Nephron (organoid): ENCODE measurements at regions not wholly inside any gene's neighbourhood (a gene's known extent, or its start where the extent isn't known, plus 50 kb on each side); places are given as distances from the start of the nearest gene placed in this dataset.
A peak's percentile ranks its signal among the peaks of the same experiment; 100 is the strongest.

Source experiments
- H3K27ac Mint-ChIP-seq, 3 experiments: 2 replicates each; pipeline ENCODE4 v1.8.0; 2020; ENCODE audit warnings: mixed read lengths in 3 of 3, mild to moderate bottlenecking in 2 of 3, moderate library complexity in 1 of 3
- H3K27me3 Mint-ChIP-seq: 2 replicates; pipeline ENCODE4 v1.8.0; 2021; ENCODE audit warnings: low read depth, mild to moderate bottlenecking, moderate library complexity, mixed read lengths
- H3K36me3 Mint-ChIP-seq: 2 replicates; pipeline ENCODE4 v1.8.0; 2020; ENCODE audit warnings: low read depth, mixed read lengths
- H3K4me1 Mint-ChIP-seq: 2 replicates; pipeline ENCODE4 v1.8.0; 2020; ENCODE audit warnings: mixed read lengths
- H3K4me3 Mint-ChIP-seq, 3 experiments: 2 replicates each; pipeline ENCODE4 v1.8.0; 2020; ENCODE audit warnings: mild to moderate bottlenecking in 3 of 3, mixed read lengths in 3 of 3, moderate library complexity in 2 of 3
- H3K9me3 Mint-ChIP-seq: 2 replicates; pipeline ENCODE4 v1.8.0; 2020; ENCODE audit warnings: mixed read lengths
- TF ChIP-seq, protein P1 (sequence below), 3 experiments: fragments of 200-600 bp; sonication (generic); IDR thresholded peaks; one replicate each; pipeline ENCODE4 v1.5.0; 2021; ENCODE audit warnings: antibody characterized with exemption in 3 of 3; ENCODE audit not compliant: unreplicated experiment in 3 of 3

DNA sequence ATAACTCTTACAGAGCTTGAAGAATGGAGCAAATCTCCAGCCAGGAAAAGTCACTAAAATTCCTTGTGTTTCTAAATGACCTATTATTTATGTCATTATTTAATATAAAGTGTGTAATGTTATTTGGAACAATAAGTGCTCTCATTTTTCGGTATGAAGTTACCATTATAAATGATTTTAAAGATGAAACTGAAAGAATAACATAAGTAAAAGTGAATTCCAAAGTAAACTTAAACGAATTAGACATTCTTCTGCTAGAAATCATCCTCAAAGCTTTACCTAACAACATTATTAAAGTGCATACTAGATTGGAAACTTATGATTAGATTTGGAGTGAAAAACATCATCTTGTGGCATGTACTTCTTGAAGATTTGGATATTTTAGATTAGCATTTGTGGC is 897.2 kb upstream of the CDH2 start:
- Mint-ChIP-seq H3K27ac (no peak overlapping the region), H3K27me3 (no peaks in the 10 kb centered on the region), H3K36me3 (no peaks in the 10 kb centered on the region), H3K4me3 (no peak overlapping the region), H3K4me1 (no peaks in the 10 kb centered on the region), H3K9me3 (no peaks in the 10 kb centered on the region)
- TF ChIP-seq, protein P1, sequence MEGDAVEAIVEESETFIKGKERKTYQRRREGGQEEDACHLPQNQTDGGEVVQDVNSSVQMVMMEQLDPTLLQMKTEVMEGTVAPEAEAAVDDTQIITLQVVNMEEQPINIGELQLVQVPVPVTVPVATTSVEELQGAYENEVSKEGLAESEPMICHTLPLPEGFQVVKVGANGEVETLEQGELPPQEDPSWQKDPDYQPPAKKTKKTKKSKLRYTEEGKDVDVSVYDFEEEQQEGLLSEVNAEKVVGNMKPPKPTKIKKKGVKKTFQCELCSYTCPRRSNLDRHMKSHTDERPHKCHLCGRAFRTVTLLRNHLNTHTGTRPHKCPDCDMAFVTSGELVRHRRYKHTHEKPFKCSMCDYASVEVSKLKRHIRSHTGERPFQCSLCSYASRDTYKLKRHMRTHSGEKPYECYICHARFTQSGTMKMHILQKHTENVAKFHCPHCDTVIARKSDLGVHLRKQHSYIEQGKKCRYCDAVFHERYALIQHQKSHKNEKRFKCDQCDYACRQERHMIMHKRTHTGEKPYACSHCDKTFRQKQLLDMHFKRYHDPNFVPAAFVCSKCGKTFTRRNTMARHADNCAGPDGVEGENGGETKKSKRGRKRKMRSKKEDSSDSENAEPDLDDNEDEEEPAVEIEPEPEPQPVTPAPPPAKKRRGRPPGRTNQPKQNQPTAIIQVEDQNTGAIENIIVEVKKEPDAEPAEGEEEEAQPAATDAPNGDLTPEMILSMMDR (IDR thresholded peaks at IDR 0.05; ENCODE audit: unreplicated experiment in 3 of 3): no peak

GRCh38 chr18:29071869-29072268 is 894.9 kb upstream of the CDH2 start:
- Mint-ChIP-seq H3K27ac (no peak overlapping the region), H3K4me1 (peaks cover 9% of the 10 kb centered on the region), H3K27me3 (no peaks in the 10 kb centered on the region), H3K36me3 (no peaks in the 10 kb centered on the region), H3K9me3 (no peaks in the 10 kb centered on the region), H3K4me3 (no peak overlapping the region)
- TF ChIP-seq, protein P1 (IDR thresholded peaks at IDR 0.05; ENCODE audit: unreplicated experiment in 3 of 3): no peak

GRCh38 chr18:29063346-29063745 is 886.4 kb upstream of the CDH2 start:
- Mint-ChIP-seq H3K4me3 (no peak overlapping the region), H3K36me3 (no peaks in the 10 kb centered on the region), H3K27ac (peak overlapping the region in 1 of 3 experiments; percentile 1), H3K4me1 (peaks cover 15% of the 10 kb centered on the region), H3K9me3 (no peaks in the 10 kb centered on the region), H3K27me3 (no peaks in the 10 kb centered on the region)
- TF ChIP-seq, protein P1 (IDR thresholded peaks at IDR 0.05; ENCODE audit: unreplicated experiment in 3 of 3): no peak

DNA sequence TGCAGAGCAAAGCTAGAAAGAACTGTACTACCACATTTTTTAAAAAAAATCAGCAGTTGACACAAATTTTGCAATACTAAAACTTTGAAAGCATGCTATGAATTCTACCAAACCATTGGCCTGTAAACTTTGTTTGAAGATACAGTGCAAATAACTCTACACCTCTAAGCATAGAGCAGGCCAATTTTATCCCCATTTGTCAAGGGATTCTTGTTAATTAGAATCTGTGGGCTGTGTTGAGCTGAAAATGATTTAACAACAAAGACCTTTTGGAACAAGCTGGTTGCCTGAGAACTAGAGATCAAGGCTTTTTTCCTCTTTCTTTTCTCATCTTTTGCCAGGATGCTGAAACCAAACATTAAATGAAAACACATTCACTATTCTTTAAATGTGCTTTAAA is 886.0 kb upstream of the CDH2 start:
- Mint-ChIP-seq H3K36me3 (no peaks in the 10 kb centered on the region), H3K4me3 (no peak overlapping the region), H3K9me3 (no peaks in the 10 kb centered on the region), H3K27me3 (no peaks in the 10 kb centered on the region), H3K4me1 (peaks cover 12% of the 10 kb centered on the region), H3K27ac (peak overlapping the region in 1 of 3 experiments; percentile 1)
- TF ChIP-seq, protein P1 (IDR thresholded peaks at IDR 0.05; ENCODE audit: unreplicated experiment in 3 of 3): no peak

DNA sequence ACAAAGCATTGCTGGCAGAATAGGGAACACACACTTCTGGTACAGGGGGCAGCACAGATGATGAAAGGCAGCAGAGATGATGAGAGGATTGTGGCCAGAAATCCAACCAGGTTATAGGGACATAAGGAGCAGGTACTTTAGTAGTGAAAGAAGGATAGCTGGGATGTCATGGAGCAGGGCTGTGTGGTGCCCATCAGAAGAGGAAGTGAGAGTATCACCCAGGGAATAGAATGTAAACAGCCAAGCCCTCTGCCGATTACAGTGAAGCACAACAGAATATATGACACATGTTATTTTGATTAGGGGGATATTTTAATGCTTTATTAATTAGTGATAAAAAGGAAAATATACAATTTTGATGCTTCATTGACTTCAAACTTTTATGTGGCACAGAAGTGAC is 883.4 kb upstream of the CDH2 start:
- H3K4me1 Mint-ChIP-seq: peaks cover 5% of the 10 kb centered on the region
- TF ChIP-seq, protein P1 (IDR thresholded peaks at IDR 0.05; ENCODE audit: unreplicated experiment in 3 of 3): no peak

GRCh38 chr18:29057703-29058102 is 880.8 kb upstream of the CDH2 start:
- H3K4me3 Mint-ChIP-seq: no peak overlapping the region

More for the DNA sequence above, 883.4 kb upstream of the CDH2 start:
- H3K27ac Mint-ChIP-seq: no peak overlapping the region
- H3K4me3 Mint-ChIP-seq: no peak overlapping the region
- no peaks in the 10 kb centered on the region for H3K27me3 Mint-ChIP-seq
- H3K9me3 Mint-ChIP-seq: no peaks in the 10 kb centered on the region
- no peaks in the 10 kb centered on the region for H3K36me3 Mint-ChIP-seq

More at GRCh38 chr18:29057703-29058102, 880.8 kb upstream of the CDH2 start:
- H3K4me1 Mint-ChIP-seq: no peaks in the 10 kb centered on the region
- H3K27me3 Mint-ChIP-seq: no peaks in the 10 kb centered on the region
- no peak overlapping the region for H3K27ac Mint-ChIP-seq
- no peaks in the 10 kb centered on the region for H3K36me3 Mint-ChIP-seq
- TF ChIP-seq, protein P1 (IDR thresholded peaks at IDR 0.05; ENCODE audit: unreplicated experiment in 3 of 3): no peak
- no peaks in the 10 kb centered on the region for H3K9me3 Mint-ChIP-seq
